CD4-positive, CD25-positive, alpha-beta regulatory T cell (primary cell): ENCODE measurements at regions not wholly inside any gene's neighbourhood (a gene's known extent, or its start where the extent isn't known, plus 50 kb on each side); places are given as distances from the start of the nearest gene placed in this dataset.

ENCODE experiments used
- ATAC-seq, 2 donors: fragments of 150-1000 bp; cut with Tn5 transposase; one replicate each; pipeline ENCODE4 v1.10.0; 2021; ENCODE audit warnings: low read depth in 2 of 2, moderate number of reproducible peaks in 2 of 2, moderate library complexity in 1 of 2
- DNase-seq, 3 donors: peaks; one replicate each; pipeline versions ENCODE4 v3.0.0 to v3.0.0-alpha.2; 2012 to 2022; ENCODE audit warnings: mixed read lengths in 1 of 3
- H3K27ac ChIP-seq: one replicate; pipeline ENCODE4 v1.7.0; 2013; ENCODE audit warnings: mild to moderate bottlenecking, low read length; ENCODE audit not compliant: insufficient read depth, poor library complexity, severe bottlenecking
- H3K27me3 ChIP-seq: one replicate; pipeline ENCODE4 v1.7.0; 2013; ENCODE audit warnings: low read length; ENCODE audit not compliant: control insufficient read depth, insufficient read depth
- H3K36me3 ChIP-seq: one replicate; pipeline ENCODE4 v1.7.0; 2013; ENCODE audit warnings: mild to moderate bottlenecking, low read length, moderate library complexity; ENCODE audit not compliant: control insufficient read depth, insufficient read depth
- H3K4me1 ChIP-seq: 2 replicates; pipeline ENCODE4 v1.7.0; 2013; ENCODE audit warnings: mild to moderate bottlenecking, low read length; ENCODE audit not compliant: insufficient read depth, control insufficient read depth, poor library complexity, severe bottlenecking
- H3K4me3 ChIP-seq: one replicate; pipeline ENCODE4 v1.7.0; 2013; ENCODE audit warnings: low read depth, mild to moderate bottlenecking, low read length, moderate library complexity
- H3K9me3 ChIP-seq, 2 experiments: 1 replicate in 1 of 2; 2 replicates in 1 of 2; pipeline ENCODE4 v1.7.0; 2013; ENCODE audit warnings: low read length in 2 of 2, mild to moderate bottlenecking in 1 of 2, moderate library complexity in 1 of 2; ENCODE audit not compliant: control insufficient read depth in 2 of 2
- H3K27ac Mint-ChIP-seq, 3 donors: one replicate each; pipeline ENCODE4 v1.8.0; 2020 to 2022; ENCODE audit warnings: mild to moderate bottlenecking in 3 of 3, mixed read lengths in 3 of 3, moderate library complexity in 2 of 3
- H3K27me3 Mint-ChIP-seq: one replicate; pipeline ENCODE4 v1.8.0; 2022; ENCODE audit warnings: mild to moderate bottlenecking, mixed read lengths
- H3K36me3 Mint-ChIP-seq: one replicate; pipeline ENCODE4 v1.8.0; 2020; ENCODE audit warnings: mixed read lengths
- H3K4me1 Mint-ChIP-seq, 4 donors: one replicate each; pipeline ENCODE4 v1.8.0; 2020 to 2022; ENCODE audit warnings: mixed read lengths in 4 of 4, mild to moderate bottlenecking in 1 of 4
- H3K4me3 Mint-ChIP-seq, 4 donors: one replicate each; pipeline ENCODE4 v1.8.0; 2020 to 2022; ENCODE audit warnings: mild to moderate bottlenecking in 4 of 4, mixed read lengths in 4 of 4, moderate library complexity in 3 of 4
- H3K9me3 Mint-ChIP-seq, 7 donors: one replicate each; pipeline ENCODE4 v1.8.0; 2020 to 2022; ENCODE audit warnings: mixed read lengths in 7 of 7, mild to moderate bottlenecking in 3 of 7, moderate library complexity in 2 of 7

DNA sequence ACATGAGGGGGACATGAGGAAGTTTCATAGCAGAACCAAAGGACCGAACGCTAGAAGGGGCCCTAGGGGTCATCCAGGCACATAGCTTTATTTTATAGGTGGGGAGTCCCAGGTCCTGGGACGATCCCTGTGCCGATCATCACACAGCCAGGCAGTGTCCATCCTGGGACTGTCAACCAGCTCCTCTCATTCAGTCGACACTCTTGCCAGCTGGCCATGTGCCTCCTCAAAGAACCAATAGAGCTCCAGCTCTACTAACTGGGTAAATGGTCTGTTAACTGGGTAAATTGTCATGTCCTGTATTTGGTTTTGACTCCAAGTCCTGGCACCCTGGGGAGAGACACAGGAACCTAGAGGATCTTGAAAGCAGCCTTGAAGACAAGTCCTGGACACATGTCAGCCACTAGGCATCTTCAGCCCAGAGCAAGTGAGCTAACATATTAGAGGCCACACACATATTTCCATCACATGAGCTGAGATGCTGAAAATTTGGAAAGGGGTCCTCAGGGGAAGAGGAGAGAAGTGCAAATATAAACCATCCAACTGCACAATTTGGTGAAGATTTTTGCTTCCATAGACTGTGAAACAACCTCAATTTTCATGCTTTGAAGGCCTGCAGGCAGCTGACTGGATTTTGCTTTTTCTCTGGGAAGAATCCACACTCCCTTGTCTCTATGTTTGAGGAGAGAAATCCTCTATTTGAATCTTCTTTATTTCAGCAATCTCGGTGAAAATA is 361.1 kb upstream of the SLC14A2 start:
- Mint-ChIP-seq H3K9me3 (peaks cover 0 to 2% (median 0%) of the 10 kb centered on the region in 7 donors), H3K36me3 (no peaks in the 10 kb centered on the region), H3K27me3 (peaks cover 6% of the 10 kb centered on the region), H3K4me1 (peaks cover 0 to 1% (median 0%) of the 10 kb centered on the region in 4 donors), H3K27ac (no peak overlapping the region), H3K4me3 (no peak overlapping the region)
- ATAC-seq, result no peak
- Histone ChIP-seq H3K27me3 (peaks cover 3% of the 10 kb centered on the region), H3K4me1 (no peaks in the 10 kb centered on the region), H3K27ac (no peak overlapping the region), H3K36me3 (no peaks in the 10 kb centered on the region), H3K9me3 (no peaks in the 10 kb centered on the region), H3K4me3 (no peak overlapping the region)
- no peak for DNase-seq

DNA sequence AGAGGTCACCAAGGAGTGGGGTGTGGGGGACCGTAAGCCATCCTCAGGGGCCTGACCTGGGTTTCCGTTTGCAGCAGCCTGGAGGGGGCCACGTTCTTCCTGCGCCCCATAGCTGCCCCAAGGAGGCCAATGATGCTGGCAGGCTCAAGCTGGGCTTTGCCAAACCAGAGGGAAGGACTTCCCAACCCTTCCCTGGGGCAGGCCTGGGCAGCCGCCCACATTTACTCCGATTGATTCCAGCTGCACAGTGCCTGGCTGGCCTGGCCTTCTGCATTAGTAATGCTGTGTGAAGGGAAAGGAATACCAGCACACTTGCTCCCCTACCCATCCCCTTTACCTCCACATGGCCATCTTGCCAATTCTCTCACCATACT is 360.6 kb upstream of the SLC14A2 start:
- no peak overlapping the region for H3K4me3 Mint-ChIP-seq
- H3K4me3 ChIP-seq, result no peak overlapping the region
- no peaks in the 10 kb centered on the region for H3K9me3 ChIP-seq
- DNase-seq (no peak), ATAC-seq (no peak)
- peaks cover 0 to 2% (median 0%) of the 10 kb centered on the region in 7 donors for H3K9me3 Mint-ChIP-seq
- H3K27me3 Mint-ChIP-seq, result peaks cover 6% of the 10 kb centered on the region
- no peak overlapping the region for H3K27ac ChIP-seq
- H3K36me3 Mint-ChIP-seq, result no peaks in the 10 kb centered on the region
- H3K4me1 ChIP-seq, result no peaks in the 10 kb centered on the region
- H3K27me3 ChIP-seq, result peaks cover 3% of the 10 kb centered on the region
- H3K4me1 Mint-ChIP-seq, result peaks cover 0 to 5% (median 0%) of the 10 kb centered on the region in 4 donors
- no peak overlapping the region for H3K27ac Mint-ChIP-seq
- H3K36me3 ChIP-seq, result no peaks in the 10 kb centered on the region

DNA sequence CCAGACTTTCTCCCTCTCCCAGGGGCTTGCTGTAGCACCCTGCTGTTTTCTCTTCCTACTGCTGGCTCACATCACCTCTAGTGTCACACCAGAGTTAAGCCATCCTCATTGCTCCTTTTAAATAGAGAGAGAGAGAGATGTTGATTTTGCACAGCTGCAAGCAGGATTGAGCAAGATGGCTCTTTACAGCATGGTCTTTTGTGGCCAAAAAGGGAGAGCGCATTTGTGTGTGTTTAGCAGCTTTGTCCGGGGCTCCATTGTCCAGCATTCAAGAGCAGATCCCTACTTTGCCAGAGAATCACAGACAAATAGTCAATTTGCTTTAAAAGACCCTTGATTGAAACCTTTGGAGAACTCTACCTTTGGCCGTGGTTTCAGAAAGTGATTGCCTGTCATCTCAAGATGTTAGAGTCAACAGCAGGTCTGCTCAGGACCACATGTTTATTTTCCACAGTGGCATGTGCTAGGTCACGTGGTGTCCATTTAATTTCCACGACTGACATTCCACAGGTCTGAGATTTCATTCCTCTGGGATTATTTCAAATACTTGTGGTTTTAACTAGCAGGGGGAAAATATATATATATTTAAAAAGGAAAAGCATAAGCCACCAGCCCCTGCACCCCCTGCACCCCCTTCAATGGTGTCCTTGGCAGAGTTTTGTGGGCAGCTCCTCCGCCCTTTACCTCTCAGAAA is 359.9 kb upstream of the SLC14A2 start:
- H3K27ac ChIP-seq, result no peak overlapping the region
- Mint-ChIP-seq H3K9me3 (peaks cover 0 to 2% (median 0%) of the 10 kb centered on the region in 7 donors), H3K27me3 (peaks cover 6% of the 10 kb centered on the region), H3K27ac (no peak overlapping the region), H3K36me3 (no peaks in the 10 kb centered on the region), H3K4me1 (peaks cover 0 to 5% (median 0%) of the 10 kb centered on the region in 4 donors), H3K4me3 (no peak overlapping the region)
- no peaks in the 10 kb centered on the region for H3K9me3 ChIP-seq
- ATAC-seq (no peak), DNase-seq (no peak)
- H3K4me1 ChIP-seq, result no peaks in the 10 kb centered on the region
- no peak overlapping the region for H3K4me3 ChIP-seq
- peaks cover 3% of the 10 kb centered on the region for H3K27me3 ChIP-seq
- H3K36me3 ChIP-seq, result no peaks in the 10 kb centered on the region

DNA sequence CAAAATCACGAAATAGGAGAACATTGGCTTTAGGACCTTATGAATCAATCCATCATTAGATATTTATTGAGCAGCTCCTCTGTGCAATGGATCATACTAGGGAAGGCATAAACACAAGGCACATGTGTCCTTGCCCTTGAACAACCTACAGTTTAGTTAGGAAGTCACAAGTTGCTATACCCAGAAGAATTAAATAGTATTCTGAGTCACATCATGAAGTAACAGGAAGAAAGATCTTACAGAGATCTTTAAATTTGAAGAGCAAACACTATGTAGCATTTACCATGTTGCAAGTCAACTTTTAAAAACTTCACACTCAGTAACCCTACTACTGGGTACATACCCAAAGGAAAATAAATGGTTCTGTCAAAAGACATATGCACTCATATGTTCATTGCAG is 355.2 kb upstream of the SLC14A2 start:
- Histone ChIP-seq H3K4me3 (no peak overlapping the region), H3K9me3 (no peaks in the 10 kb centered on the region), H3K4me1 (no peaks in the 10 kb centered on the region), H3K27me3 (peaks cover 3% of the 10 kb centered on the region), H3K27ac (no peak overlapping the region), H3K36me3 (no peaks in the 10 kb centered on the region)
- no peak overlapping the region for H3K4me3 Mint-ChIP-seq
- H3K27ac Mint-ChIP-seq, result no peak overlapping the region
- peaks cover 0 to 2% (median 0%) of the 10 kb centered on the region in 7 donors for H3K9me3 Mint-ChIP-seq
- DNase-seq (no peak), ATAC-seq (no peak)
- H3K36me3 Mint-ChIP-seq, result no peaks in the 10 kb centered on the region
- peaks cover 0 to 5% (median 0%) of the 10 kb centered on the region in 4 donors for H3K4me1 Mint-ChIP-seq
- H3K27me3 Mint-ChIP-seq, result peaks cover 4% of the 10 kb centered on the region

DNA sequence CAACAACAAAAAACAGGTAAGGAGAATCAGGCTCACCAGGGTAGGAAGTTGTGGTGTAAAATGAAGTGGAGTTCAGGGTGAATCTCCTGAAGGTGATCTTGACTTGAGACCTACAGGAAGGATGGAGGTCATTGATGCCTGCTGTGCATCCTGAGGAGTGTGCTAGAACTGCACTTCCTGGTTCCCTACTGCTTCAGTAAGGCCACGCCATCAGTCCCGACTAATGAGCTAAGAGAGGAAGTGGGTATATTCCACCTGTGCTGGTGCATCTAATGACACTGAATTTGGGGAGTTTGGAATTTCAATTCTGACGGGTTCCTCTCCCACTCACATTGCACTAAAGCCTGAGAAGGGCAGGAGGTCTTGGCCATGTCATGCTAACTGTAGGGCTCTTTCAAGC is 349.3 kb upstream of the SLC14A2 start:
- no peaks in the 10 kb centered on the region for H3K36me3 Mint-ChIP-seq
- no peaks in the 10 kb centered on the region for H3K4me1 Mint-ChIP-seq

DNA sequence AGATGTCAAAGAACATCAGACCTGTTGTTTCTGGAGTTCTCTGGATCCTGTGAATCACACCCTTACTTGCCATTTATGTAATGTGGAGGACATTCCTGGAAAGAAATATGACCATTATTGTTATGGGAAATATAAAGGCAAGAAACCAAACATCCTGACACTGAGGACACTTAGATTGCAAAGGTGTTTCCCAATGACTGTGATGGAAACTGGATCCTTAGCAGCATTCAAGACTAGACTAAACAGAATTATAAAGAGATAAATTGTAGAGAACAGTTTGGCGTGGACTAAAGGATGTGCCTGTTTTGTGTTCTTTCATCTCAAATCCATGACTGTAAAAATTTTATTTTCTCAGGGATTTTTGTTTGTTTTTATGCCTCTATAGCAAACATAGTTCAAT is 347.7 kb upstream of the SLC14A2 start:
- Histone ChIP-seq H3K4me1 (no peaks in the 10 kb centered on the region), H3K4me3 (no peak overlapping the region), H3K27me3 (no peaks in the 10 kb centered on the region), H3K36me3 (no peaks in the 10 kb centered on the region), H3K9me3 (no peaks in the 10 kb centered on the region), H3K27ac (no peak overlapping the region)
- Mint-ChIP-seq H3K9me3 (peaks cover 0 to 7% (median 0%) of the 10 kb centered on the region in 7 donors), H3K27me3 (no peaks in the 10 kb centered on the region), H3K36me3 (no peaks in the 10 kb centered on the region), H3K4me1 (no peaks in the 10 kb centered on the region), H3K27ac (no peak overlapping the region), H3K4me3 (no peak overlapping the region)
- DNase-seq (no peak), ATAC-seq (no peak)

More for the DNA sequence above, 349.3 kb upstream of the SLC14A2 start:
- no peak overlapping the region for H3K27ac ChIP-seq
- no peak for DNase-seq
- H3K4me3 Mint-ChIP-seq, result no peak overlapping the region
- no peak for ATAC-seq
- peaks cover 0 to 1% (median 0%) of the 10 kb centered on the region in 7 donors for H3K9me3 Mint-ChIP-seq
- H3K36me3 ChIP-seq, result no peaks in the 10 kb centered on the region
- no peaks in the 10 kb centered on the region for H3K9me3 ChIP-seq
- H3K27me3 ChIP-seq, result no peaks in the 10 kb centered on the region
- H3K4me3 ChIP-seq, result no peak overlapping the region
- peaks cover 4% of the 10 kb centered on the region for H3K27me3 Mint-ChIP-seq
- no peaks in the 10 kb centered on the region for H3K4me1 ChIP-seq
- no peak overlapping the region for H3K27ac Mint-ChIP-seq

DNA sequence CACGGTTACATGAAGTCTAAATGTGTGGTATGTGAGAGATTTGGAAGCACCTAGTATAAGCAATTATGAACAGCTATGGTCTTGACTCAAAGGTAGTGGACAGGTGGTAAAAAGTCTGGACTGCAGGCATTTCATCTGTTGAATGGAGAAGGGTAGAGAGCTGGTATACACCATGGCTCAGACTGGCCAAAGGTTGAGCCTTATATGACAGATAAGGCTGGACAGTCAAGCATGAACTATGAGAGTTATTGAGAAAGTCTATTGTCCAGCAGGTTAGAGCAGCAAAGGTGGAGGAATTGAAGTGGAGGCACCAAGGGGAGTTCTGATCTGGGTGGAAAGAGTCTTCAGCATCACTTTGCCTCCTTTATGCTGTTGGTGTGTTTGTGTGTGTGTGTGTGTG is 346.7 kb upstream of the SLC14A2 start:
- DNase-seq (no peak), ATAC-seq (no peak)
- H3K4me3 Mint-ChIP-seq, result no peak overlapping the region
- Histone ChIP-seq H3K36me3 (no peaks in the 10 kb centered on the region), H3K27ac (no peak overlapping the region), H3K4me1 (no peaks in the 10 kb centered on the region), H3K27me3 (no peaks in the 10 kb centered on the region), H3K4me3 (no peak overlapping the region), H3K9me3 (no peaks in the 10 kb centered on the region)
- no peak overlapping the region for H3K27ac Mint-ChIP-seq
- H3K36me3 Mint-ChIP-seq, result no peaks in the 10 kb centered on the region
- no peaks in the 10 kb centered on the region for H3K27me3 Mint-ChIP-seq
- peaks cover 0 to 7% (median 0%) of the 10 kb centered on the region in 7 donors for H3K9me3 Mint-ChIP-seq
- H3K4me1 Mint-ChIP-seq, result no peaks in the 10 kb centered on the region
